Right atrium auricular region (tissue), 2 donors: ENCODE measurements at regions not wholly inside any gene's neighbourhood (a gene's known extent, or its start where the extent isn't known, plus 50 kb on each side); places are given as distances from the start of the nearest gene placed in this dataset.

Experiments
- DNase-seq: peaks from one replicate; pipeline ENCODE4 v3.0.0-alpha.2; 2019; ENCODE audit warnings: low spot score
- H3K27ac ChIP-seq, 2 donors: fragments of 200-600 bp; sonication (generic); 1 replicate in 1 of 2; 2 replicates in 1 of 2; pipeline ENCODE4 v1.5.1; 2016 to 2019
- H3K27me3 ChIP-seq, 2 donors: fragments of 200-600 bp; sonication (generic); one replicate each; pipeline versions ENCODE4 v1.5.1 to v1.6.0; 2017 to 2019
- H3K36me3 ChIP-seq: fragments of 200-600 bp; sonication (generic); one replicate; pipeline ENCODE4 v1.5.1; 2016
- H3K4me1 ChIP-seq, 2 donors: fragments of 200-600 bp; sonication (generic); one replicate each; pipeline versions ENCODE4 v1.5.1 to v1.6.0; 2017 to 2019
- H3K4me3 ChIP-seq, 2 donors: fragments of 200-600 bp; sonication (generic); 1 replicate in 1 of 2; 2 replicates in 1 of 2; pipeline ENCODE4 v1.5.1; 2017 to 2019; ENCODE audit warnings: mild to moderate bottlenecking in 1 of 2, moderate library complexity in 1 of 2
- H3K9me3 ChIP-seq, 2 donors: fragments of 200-600 bp; sonication (generic); one replicate each; pipeline ENCODE4 v1.5.1; 2019
- CTCF ChIP-seq, 2 donors: fragments of 200-600 bp; sonication (generic); IDR thresholded peaks; one replicate each; pipeline ENCODE4 v1.5.1; 2019; ENCODE audit warnings: antibody characterized with exemption in 2 of 2

GRCh38 chr6:101275251-101275650, 118.3 kb upstream of the GRIK2 start:
- no peaks in the 10 kb centered on the region for H3K27me3 ChIP-seq
- no peaks in the 10 kb centered on the region for H3K4me1 ChIP-seq
- H3K27ac ChIP-seq: no peak overlapping the region
- H3K9me3 ChIP-seq: peaks cover 0 to 6% of the 10 kb centered on the region in 2 donors
- H3K36me3 ChIP-seq: no peaks in the 10 kb centered on the region
- TF ChIP-seq CTCF (IDR thresholded peaks at IDR 0.05): no peak
- no peak overlapping the region for H3K4me3 ChIP-seq
- no peak for DNase-seq

GRCh38 chr6:101276066-101276465, 117.4 kb upstream of the GRIK2 start:
- no peaks in the 10 kb centered on the region for H3K27me3 ChIP-seq
- DNase-seq: no peak
- H3K36me3 ChIP-seq: no peaks in the 10 kb centered on the region
- no peak overlapping the region for H3K27ac ChIP-seq
- no peak for TF ChIP-seq CTCF (IDR thresholded peaks at IDR 0.05)
- H3K4me3 ChIP-seq: no peak overlapping the region
- peaks cover 0 to 5% of the 10 kb centered on the region in 2 donors for H3K9me3 ChIP-seq
- H3K4me1 ChIP-seq: no peaks in the 10 kb centered on the region

GRCh38 chr6:101279410-101279809, 114.1 kb upstream of the GRIK2 start:
- no peaks in the 10 kb centered on the region for H3K27me3 ChIP-seq
- TF ChIP-seq CTCF (IDR thresholded peaks at IDR 0.05): no peak
- no peak for DNase-seq
- no peak overlapping the region for H3K27ac ChIP-seq
- no peaks in the 10 kb centered on the region for H3K9me3 ChIP-seq
- H3K36me3 ChIP-seq: no peaks in the 10 kb centered on the region
- H3K4me3 ChIP-seq: no peak overlapping the region
- no peaks in the 10 kb centered on the region for H3K4me1 ChIP-seq

GRCh38 chr6:101281266-101281665, 112.2 kb upstream of the GRIK2 start:
- no peaks in the 10 kb centered on the region for H3K27me3 ChIP-seq
- H3K9me3 ChIP-seq: no peaks in the 10 kb centered on the region
- no peak overlapping the region for H3K27ac ChIP-seq
- TF ChIP-seq CTCF (IDR thresholded peaks at IDR 0.05): no peak
- DNase-seq: no peak
- no peaks in the 10 kb centered on the region for H3K4me1 ChIP-seq
- no peak overlapping the region for H3K4me3 ChIP-seq
- no peaks in the 10 kb centered on the region for H3K36me3 ChIP-seq

- H3K36me3 ChIP-seq: no peaks in the 10 kb centered on the region
- no peaks in the 10 kb centered on the region for H3K9me3 ChIP-seq
- DNase-seq: no peak
- H3K4me1 ChIP-seq: no peaks in the 10 kb centered on the region
- no peak for TF ChIP-seq CTCF (IDR thresholded peaks at IDR 0.05)
- no peak overlapping the region for H3K4me3 ChIP-seq
- H3K27me3 ChIP-seq: no peaks in the 10 kb centered on the region
- no peak overlapping the region for H3K27ac ChIP-seq
Measured at GRCh38 chr6:101284131-101284530, 109.4 kb upstream of the GRIK2 start.

- Histone ChIP-seq H3K4me1 (no peaks in the 10 kb centered on the region), H3K36me3 (no peaks in the 10 kb centered on the region), H3K9me3 (no peaks in the 10 kb centered on the region), H3K27ac (no peak overlapping the region), H3K27me3 (no peaks in the 10 kb centered on the region), H3K4me3 (no peak overlapping the region)
- no peak for TF ChIP-seq CTCF (IDR thresholded peaks at IDR 0.05)
- DNase-seq: no peak
Measured at GRCh38 chr6:101286146-101286545, 107.4 kb upstream of the GRIK2 start.
